ENCODE measurements at regions not wholly inside any gene's neighbourhood (a gene's known extent, or its start where the extent isn't known, plus 50 kb on each side); places are given as distances from the start of the nearest gene placed in this dataset.
A peak's percentile ranks its signal among the peaks of the same experiment; 100 is the strongest.

DNA sequence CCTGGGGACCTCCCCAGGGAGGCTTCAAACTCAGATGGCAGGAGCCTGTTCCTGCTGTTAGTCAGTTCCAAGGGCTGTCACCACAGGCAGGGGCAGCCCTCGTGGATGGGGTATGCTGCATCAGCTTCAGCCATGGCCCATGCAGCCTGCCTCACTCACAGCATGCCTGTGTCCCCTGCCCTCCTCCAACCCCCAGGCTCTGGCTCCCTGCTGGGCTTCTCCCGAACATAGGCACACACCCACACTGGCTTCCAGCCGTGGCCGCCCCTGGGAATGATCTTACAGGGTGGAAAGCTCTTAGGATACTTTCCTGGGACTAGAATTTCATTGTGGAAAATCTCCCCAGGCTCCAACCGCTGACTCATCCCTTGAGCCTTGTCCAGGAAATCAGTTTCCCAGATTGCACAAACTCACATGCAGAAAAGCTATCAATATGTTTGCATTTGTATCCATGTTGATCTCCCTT lies 163.8 kb downstream of the SEC61B start:
- H2AK5ac ChIP-seq (ENCODE audit: low read depth, low read length) = no peak overlapping the region
- no peaks in the 10 kb centered on the region for H3K79me2 ChIP-seq (ENCODE audit: control insufficient read depth in 1 of 2, insufficient read depth in 2 of 2, low read length in 2 of 2)
- no peak overlapping the region for H2BK20ac ChIP-seq (ENCODE audit: low read length)
- H2BK5ac ChIP-seq (ENCODE audit: low read depth, low read length) = no peak overlapping the region
- no peak overlapping the region for H3K4ac ChIP-seq (replicated peaks; ENCODE audit: insufficient read length, low read depth, low read length)
- no peaks in the 10 kb centered on the region for H3K36me3 ChIP-seq (ENCODE audit: control insufficient read depth in 2 of 4, insufficient read depth in 4 of 4, low read length in 3 of 4)
- ChIA-PET POLR2A (ENCODE audit: partially characterized antibody) (no interaction called here), CTCF (ENCODE audit: partially characterized antibody) (interaction anchor here (0.9 kb wide), 1 partner anchor 11 kb away, joined by 3 read pairs; no protein-coding TSS in a partner anchor)
- no peak for DNase-seq (ENCODE audit: low read depth in 1 of 2, low spot score in 2 of 2)
- H3K14ac ChIP-seq (ENCODE audit: insufficient read length) = no peak overlapping the region
- H3K9ac ChIP-seq (replicated peaks in 1 of 4; ENCODE audit: extremely low read depth in 1 of 4, low read depth in 3 of 4, low read length in 3 of 4) = no peak overlapping the region
- no peak overlapping the region for H4K91ac ChIP-seq (replicated peaks; ENCODE audit: insufficient read length, low read length)
- no peaks in the 10 kb centered on the region for H4K20me1 ChIP-seq (replicated peaks in 1 of 2; ENCODE audit: control insufficient read depth in 1 of 2, insufficient read depth in 2 of 2, low read length in 2 of 2)
- no peak overlapping the region for H3K18ac ChIP-seq (ENCODE audit: extremely low read depth, low read length)
- H3K56ac ChIP-seq (replicated peaks; ENCODE audit: insufficient read length, low read depth, low read length) = no peak overlapping the region
- H4K8ac ChIP-seq (ENCODE audit: extremely low read depth, insufficient read depth, low read length) = peak overlapping the region; percentile 15; the same call in 1 of the 2 replicates
- FAIRE-seq = no peak
- H2BK12ac ChIP-seq (ENCODE audit: low read depth, low read length) = no peak overlapping the region; the same call in 1 of the 2 replicates
- no peaks in the 10 kb centered on the region for H3K9me3 ChIP-seq (ENCODE audit: insufficient read depth in 2 of 2, low read depth in 1 of 2, low read length in 1 of 2)
- no peak overlapping the region for H3K4me2 ChIP-seq (ENCODE audit: insufficient read depth in 1 of 2, low read depth in 2 of 2, low read length in 2 of 2)
- no peaks in the 10 kb centered on the region for H3K27me3 ChIP-seq (replicated peaks in 1 of 4; ENCODE audit: control insufficient read depth in 3 of 4, extremely low read depth in 1 of 4, insufficient read depth in 3 of 4, low read length in 3 of 4)
- H3K4me1 ChIP-seq (replicated peaks in 1 of 4; ENCODE audit: control insufficient read depth in 3 of 4, insufficient read depth in 4 of 4, low read length in 3 of 4) = no peaks in the 10 kb centered on the region
- no peak overlapping the region for H2BK15ac ChIP-seq (ENCODE audit: low read length)
- H3K79me1 ChIP-seq (ENCODE audit: low read depth, low read length) = no peaks in the 10 kb centered on the region
- no peak overlapping the region for H3K23ac ChIP-seq (ENCODE audit: insufficient read length)
- H4K5ac ChIP-seq (ENCODE audit: insufficient read length, low read depth, low read length) = no peak overlapping the region
- 83% methylated on average over 5 of the region's 5 CpGs; no CpG with 5 or more reads in 1 of the 2 experiments for WGBS, 2 experiments (ENCODE audit: extremely low coverage in 1 of 2, insufficient coverage in 1 of 2, insufficient read length in 1 of 2, insufficient replicate concordance in 2 of 2, low coverage in 1 of 2, low lambda C conversion rate in 2 of 2, missing lambda C conversion rate in 1 of 2)
- H2BK120ac ChIP-seq (replicated peaks; ENCODE audit: low read depth, low read length) = no peak overlapping the region
- no peak overlapping the region for H3K4me3 ChIP-seq (ENCODE audit: extremely low read depth in 1 of 4, insufficient read depth in 2 of 4, low read depth in 3 of 4, low read length in 4 of 4)
- no peak overlapping the region for H3K27ac ChIP-seq (ENCODE audit: low read depth, low read length)
- no peaks in the 10 kb centered on the region; the same call in 1 of the 2 replicates for H3K23me2 ChIP-seq (ENCODE audit: low read depth, low read length)
- H2AFZ ChIP-seq (ENCODE audit: low read length) = no peak overlapping the region
